ENCODE measurements at regions not wholly inside any gene's neighbourhood (a gene's known extent, or its start where the extent isn't known, plus 50 kb on each side); places are given as distances from the start of the nearest gene placed in this dataset.

GRCh38 chr10:44513591-44513990 is 128.7 kb upstream of the CXCL12 start:
- TF ChIP-seq TAF1 (IDR thresholded peaks at IDR 0.05; ENCODE audit: low read depth) (no peak), NFIC (IDR thresholded peaks at IDR 0.05) (no peak)

DNA sequence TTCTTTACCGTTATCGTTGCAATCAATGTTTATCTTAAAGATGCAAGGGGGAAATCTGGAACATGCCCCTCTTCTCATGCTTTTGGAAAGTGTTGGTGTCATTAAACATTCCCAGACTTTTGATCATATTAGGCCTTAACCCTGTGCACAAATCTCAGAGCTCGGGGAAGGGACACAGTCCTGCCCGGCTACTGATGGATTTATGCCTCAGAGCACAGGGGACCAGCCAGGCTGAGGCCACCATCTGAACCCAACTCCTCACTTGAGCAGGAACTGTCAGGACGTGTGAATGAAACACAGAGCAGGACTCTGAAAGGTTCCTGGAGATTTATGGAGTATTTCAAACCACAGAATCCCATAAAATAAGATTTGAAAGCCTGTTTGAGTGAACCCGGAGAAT is 132.0 kb upstream of the CXCL12 start:
- TF ChIP-seq TEAD4 (IDR thresholded peaks at IDR 0.05) (no peak), REST (IDR thresholded peaks at IDR 0.05; ENCODE audit: low read depth) (no peak), CEBPB (IDR thresholded peaks at IDR 0.05) (no peak), TAF1 (IDR thresholded peaks at IDR 0.05; ENCODE audit: low read depth) (no peak), NFIC (IDR thresholded peaks at IDR 0.05) (no peak), CREB1 (IDR thresholded peaks at IDR 0.05; ENCODE audit: low read depth) (no peak), EGR1 (IDR thresholded peaks at IDR 0.05) (no peak), FOXM1 (IDR thresholded peaks at IDR 0.05; ENCODE audit: borderline replicate concordance, low read depth) (no peak), USF1 (IDR thresholded peaks at IDR 0.05) (no peak), TCF12 (IDR thresholded peaks at IDR 0.05; ENCODE audit: low read depth) (no peak), RAD21 (IDR thresholded peaks at IDR 0.05; ENCODE audit: low read depth) (no peak), YY1 (IDR thresholded peaks at IDR 0.05; ENCODE audit: low read depth) (no peak), ZBTB7A (IDR thresholded peaks at IDR 0.05; ENCODE audit: low read depth) (no peak), EP300 (IDR thresholded peaks at IDR 0.05; ENCODE audit: borderline replicate concordance) (no peak)
- TF ChIP-seq, protein P1, sequence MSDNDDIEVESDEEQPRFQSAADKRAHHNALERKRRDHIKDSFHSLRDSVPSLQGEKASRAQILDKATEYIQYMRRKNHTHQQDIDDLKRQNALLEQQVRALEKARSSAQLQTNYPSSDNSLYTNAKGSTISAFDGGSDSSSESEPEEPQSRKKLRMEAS (IDR thresholded peaks at IDR 0.05): no peak

GRCh38 chr10:44517635-44518034 is 132.7 kb upstream of the CXCL12 start:
- no peak for TF ChIP-seq EGR1 (IDR thresholded peaks at IDR 0.05)
- TF ChIP-seq RAD21 (IDR thresholded peaks at IDR 0.05; ENCODE audit: low read depth): peak; percentile 12; the same call in 1 of the 2 replicates

DNA sequence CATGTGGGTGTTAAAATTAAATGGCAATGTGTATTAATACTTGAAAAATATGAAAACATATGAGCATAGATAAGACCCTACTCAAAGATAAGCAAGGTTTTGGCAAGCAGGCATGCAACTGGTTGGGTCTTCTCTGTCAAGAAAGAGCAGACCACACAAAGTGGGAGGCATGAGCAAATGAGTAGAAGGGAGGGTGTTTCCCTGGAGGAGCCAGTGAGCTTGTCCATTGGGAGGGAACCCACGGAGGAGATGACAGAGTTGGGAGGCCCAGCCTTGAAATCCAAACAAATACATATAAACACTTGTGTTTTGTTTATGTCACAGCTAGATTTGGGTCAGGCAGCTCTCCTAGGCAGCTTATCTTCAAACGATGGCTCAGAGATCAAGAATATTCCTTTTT is 134.5 kb upstream of the CXCL12 start:
- TF ChIP-seq ZBTB7A (IDR thresholded peaks at IDR 0.05; ENCODE audit: low read depth): no peak
- TF ChIP-seq EP300 (IDR thresholded peaks at IDR 0.05; ENCODE audit: borderline replicate concordance): no peak
- TF ChIP-seq YY1 (IDR thresholded peaks at IDR 0.05; ENCODE audit: low read depth): no peak
- no peak for TF ChIP-seq TEAD4 (IDR thresholded peaks at IDR 0.05)
- TF ChIP-seq USF1 (IDR thresholded peaks at IDR 0.05): no peak
- no peak for TF ChIP-seq FOXM1 (IDR thresholded peaks at IDR 0.05; ENCODE audit: borderline replicate concordance, low read depth)
- TF ChIP-seq TAF1 (IDR thresholded peaks at IDR 0.05; ENCODE audit: low read depth): no peak
- TF ChIP-seq CREB1 (IDR thresholded peaks at IDR 0.05; ENCODE audit: low read depth): no peak
- TF ChIP-seq CEBPB (IDR thresholded peaks at IDR 0.05): no peak
- no peak for TF ChIP-seq TCF12 (IDR thresholded peaks at IDR 0.05; ENCODE audit: low read depth)
- TF ChIP-seq REST (IDR thresholded peaks at IDR 0.05; ENCODE audit: low read depth): no peak
- TF ChIP-seq, protein P1 (IDR thresholded peaks at IDR 0.05): no peak
- TF ChIP-seq RAD21 (IDR thresholded peaks at IDR 0.05; ENCODE audit: low read depth): no peak
- TF ChIP-seq NFIC (IDR thresholded peaks at IDR 0.05): no peak
- TF ChIP-seq EGR1 (IDR thresholded peaks at IDR 0.05): no peak

- TF ChIP-seq YY1 (IDR thresholded peaks at IDR 0.05; ENCODE audit: low read depth): no peak
- no peak for TF ChIP-seq REST (IDR thresholded peaks at IDR 0.05; ENCODE audit: low read depth)
- no peak for TF ChIP-seq TEAD4 (IDR thresholded peaks at IDR 0.05)
- TF ChIP-seq TAF1 (IDR thresholded peaks at IDR 0.05; ENCODE audit: low read depth): no peak
- no peak for TF ChIP-seq FOXM1 (IDR thresholded peaks at IDR 0.05; ENCODE audit: borderline replicate concordance, low read depth)
- no peak for TF ChIP-seq ZBTB7A (IDR thresholded peaks at IDR 0.05; ENCODE audit: low read depth)
- TF ChIP-seq TCF12 (IDR thresholded peaks at IDR 0.05; ENCODE audit: low read depth): no peak
- no peak for TF ChIP-seq RAD21 (IDR thresholded peaks at IDR 0.05; ENCODE audit: low read depth)
- TF ChIP-seq CREB1 (IDR thresholded peaks at IDR 0.05; ENCODE audit: low read depth): no peak
- no peak for TF ChIP-seq EP300 (IDR thresholded peaks at IDR 0.05; ENCODE audit: borderline replicate concordance)
- TF ChIP-seq USF1 (IDR thresholded peaks at IDR 0.05): no peak
- TF ChIP-seq, protein P1 (IDR thresholded peaks at IDR 0.05): no peak
- TF ChIP-seq EGR1 (IDR thresholded peaks at IDR 0.05): no peak
- no peak for TF ChIP-seq NFIC (IDR thresholded peaks at IDR 0.05)
- TF ChIP-seq CEBPB (IDR thresholded peaks at IDR 0.05): no peak
These were observed 135.8 kb upstream of the CXCL12 start for GRCh38 chr10:44520651-44521050.
